GM19438 (cell line): ENCODE measurements at regions not wholly inside any gene's neighbourhood (a gene's known extent, or its start where the extent isn't known, plus 50 kb on each side); places are given as distances from the start of the nearest gene placed in this dataset.

Experiments
- ATAC-seq: cut with Tn5 transposase; IDR thresholded peaks from one replicate; pipeline ENCODE4 v1.9.1; 2021; ENCODE audit warnings: low read depth; ENCODE audit not compliant: unreplicated experiment

DNA sequence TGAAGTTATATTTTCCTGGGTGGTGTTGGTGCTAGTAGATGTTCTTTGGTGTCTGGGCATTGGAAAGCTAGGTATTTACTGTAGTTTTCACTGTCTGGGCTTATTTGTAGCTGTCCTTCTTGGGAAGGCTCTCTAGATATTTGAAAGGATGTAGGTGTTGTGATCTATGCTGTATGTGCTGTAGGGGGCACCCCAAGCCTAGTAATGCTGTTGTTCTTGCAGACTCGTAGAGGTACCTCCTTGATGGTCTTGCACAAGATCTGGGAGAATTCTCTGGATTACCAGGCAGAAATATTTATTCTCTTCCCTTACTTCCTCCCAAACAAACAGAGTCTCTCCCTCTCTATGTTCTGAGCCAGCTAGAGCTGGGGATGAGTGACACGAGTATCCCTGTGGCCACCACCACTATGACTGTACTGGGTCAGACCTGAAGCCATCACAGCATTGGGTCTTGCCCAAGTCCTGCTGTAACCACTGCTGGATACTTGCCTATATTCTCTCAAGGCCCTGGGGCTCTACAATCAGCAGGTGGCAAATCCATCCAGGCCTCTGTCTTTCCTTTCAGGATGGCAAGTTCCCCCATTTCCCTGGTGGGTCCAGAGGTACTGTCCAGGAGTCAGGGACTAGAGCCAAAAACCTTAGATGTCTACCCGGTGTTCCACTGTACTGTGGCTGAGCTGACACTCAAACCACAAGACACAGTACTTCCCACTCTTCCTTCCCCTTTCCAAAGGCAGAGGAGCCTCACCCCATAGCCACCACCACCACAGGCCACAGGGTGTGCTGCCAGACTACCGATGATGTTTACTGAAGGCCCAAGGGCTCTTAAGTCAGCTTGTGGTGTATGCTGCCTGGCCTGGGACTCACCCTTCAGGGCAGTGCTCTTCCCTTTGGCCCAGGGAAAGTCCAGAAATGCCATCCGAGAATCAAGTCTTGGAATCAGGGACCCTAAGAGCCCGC, 195.2 kb upstream of the DPPA4 start:
- no peak for ATAC-seq

DNA sequence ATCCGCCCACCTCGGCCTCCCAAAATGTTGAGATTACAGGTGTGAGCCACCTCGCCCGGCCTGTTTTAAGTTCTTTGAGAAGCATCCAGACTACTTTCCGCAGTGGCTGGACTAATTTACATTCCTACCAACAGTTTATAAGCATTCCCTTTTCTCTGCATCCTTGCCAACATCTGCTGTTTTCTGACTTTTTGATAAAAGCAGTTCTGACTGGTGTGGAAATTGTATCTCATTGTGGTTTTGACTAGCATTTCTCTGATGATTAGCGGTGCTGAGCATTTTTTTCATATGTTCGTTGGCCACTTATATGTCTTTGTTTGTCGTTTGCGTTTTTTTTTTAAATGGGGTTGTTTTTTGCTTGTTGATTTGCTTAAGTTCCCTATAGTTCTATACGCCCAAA, 208.4 kb upstream of the DPPA4 start:
- ATAC-seq, result no peak

DNA sequence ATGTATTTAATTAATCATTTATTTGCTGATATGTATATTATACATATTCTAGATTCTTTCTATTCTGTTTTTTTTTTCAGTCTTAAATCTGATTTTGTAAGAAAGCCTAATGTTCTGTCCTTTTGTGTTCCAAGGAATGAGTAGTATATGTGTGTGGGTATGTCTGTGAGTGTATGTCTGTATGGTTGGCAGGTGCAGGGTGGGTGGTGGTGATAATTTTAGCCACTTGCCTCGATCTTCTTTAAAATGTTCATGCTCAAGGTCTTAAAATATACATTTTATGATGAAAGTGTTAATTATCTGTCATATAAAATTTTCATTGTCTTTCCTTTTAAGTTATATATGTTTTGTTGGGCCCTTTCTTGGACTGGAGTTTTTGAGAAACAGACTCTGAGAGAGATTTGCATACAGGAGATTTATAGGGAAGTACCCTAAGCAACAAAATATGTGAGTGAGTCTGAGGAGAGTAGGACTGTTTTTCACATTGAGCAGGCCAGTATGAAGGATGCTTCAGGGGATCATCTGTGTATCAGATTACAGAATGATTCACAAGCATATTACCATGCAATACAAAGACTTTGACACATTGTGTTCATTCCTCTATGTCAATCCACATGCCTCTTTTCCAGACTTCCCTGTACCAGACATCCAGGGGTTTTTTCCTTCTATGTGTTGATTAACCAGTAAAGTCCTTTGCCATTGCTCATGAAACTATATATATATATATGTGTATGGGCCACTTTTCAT, 211.0 kb upstream of the DPPA4 start:
- no peak for ATAC-seq

DNA sequence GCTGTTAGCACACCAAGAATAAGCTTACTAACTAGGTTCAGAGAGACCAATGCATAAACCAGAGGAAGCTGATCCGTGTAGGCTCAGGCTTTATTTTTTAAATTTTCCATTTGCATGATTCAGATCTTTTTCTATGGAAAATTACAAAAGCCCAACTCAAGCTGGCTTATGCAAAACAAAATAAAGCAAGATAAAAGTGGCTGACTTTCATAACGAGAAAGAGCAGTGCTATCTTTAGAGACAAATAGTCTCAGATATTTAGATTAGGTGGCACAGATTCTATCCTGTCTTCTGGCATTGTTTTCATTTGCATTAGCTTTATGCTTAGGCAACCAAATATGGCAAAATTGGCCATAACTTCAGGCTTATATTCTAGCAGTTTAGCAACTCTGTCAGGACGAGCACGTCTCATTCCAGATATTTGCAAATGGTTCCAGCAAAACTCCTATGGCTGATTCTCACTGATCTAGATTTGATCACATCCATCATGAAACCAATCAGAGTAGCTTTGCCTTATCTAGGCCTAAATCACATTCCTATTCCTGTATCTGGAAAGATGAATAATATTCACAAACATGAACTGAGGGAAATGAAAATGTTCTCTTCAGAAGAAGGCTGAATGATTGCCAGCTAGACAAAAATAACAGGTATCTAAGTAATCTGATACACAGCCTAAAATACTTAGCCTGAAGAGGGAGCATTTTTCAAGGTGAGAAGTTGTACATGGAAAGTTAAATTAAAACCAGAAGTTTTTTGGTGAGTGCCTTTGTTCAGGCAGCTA, 216.4 kb upstream of the DPPA4 start:
- ATAC-seq, result no peak

GRCh38 chr3:109559389-109559788, 222.0 kb upstream of the DPPA4 start:
- no peak for ATAC-seq

DNA sequence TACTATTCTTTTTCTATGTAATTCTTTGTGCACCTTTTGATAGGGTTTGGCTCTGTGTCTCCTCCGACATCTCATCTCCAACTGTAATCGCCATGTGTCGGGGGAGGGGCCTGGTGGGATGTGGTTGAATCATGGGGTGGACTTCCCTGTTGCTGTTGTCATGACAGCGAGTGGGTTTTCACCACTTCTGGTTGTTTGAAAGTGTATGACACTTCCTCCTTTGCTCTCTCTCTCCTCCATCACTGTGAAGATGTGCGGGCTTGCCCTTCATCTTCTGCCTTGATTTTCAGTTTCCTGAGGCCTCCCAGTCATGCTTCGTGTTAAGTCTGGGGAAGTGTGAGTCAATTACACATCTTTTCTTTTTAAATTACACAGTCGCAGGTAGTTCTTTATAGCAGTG, 225.8 kb upstream of the DPPA4 start:
- ATAC-seq, result no peak

- ATAC-seq, result no peak
Observed at GRCh38 chr3:109569135-109569846, 231.9 kb upstream of the DPPA4 start.

DNA sequence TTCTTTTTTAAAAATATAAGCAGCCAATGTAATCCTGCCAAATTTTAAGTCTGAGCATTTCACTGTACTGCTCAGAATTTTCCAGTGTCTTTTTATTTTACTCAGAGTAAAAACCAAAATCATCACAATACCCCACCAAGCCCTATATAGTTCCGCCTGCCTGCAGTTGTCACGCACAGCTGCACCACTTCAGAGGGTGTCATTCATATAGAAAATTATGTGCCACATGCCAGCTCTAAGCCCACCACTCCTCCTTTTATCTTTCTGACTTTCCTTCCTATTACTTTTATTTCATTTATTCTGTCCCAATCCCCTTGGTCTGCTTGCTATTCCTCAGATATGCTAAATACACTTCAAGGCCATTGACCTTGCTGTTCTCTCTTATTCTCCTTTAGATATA, 233.1 kb upstream of the DPPA4 start:
- ATAC-seq, result no peak

GRCh38 chr3:109572301-109572700, 235.0 kb upstream of the DPPA4 start:
- ATAC-seq, result no peak

DNA sequence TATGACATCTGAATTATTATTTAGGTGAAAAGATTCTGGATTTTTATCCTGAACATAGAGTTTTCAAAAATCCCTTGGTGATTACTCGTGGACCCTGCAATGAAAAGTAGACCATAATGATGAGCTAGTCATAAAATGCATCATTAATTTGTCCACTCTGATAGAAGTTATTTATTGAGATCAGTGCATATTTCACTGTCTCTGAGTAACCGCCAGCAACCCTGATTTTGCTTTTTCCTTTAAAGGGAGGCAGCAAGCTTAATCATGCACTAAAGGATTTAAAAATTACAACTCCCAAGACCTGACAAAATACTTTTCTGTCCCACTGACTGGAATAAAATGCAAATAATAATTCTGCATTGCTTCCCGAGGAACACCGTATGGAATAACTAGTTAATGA, 259.6 kb upstream of the DPPA4 start:
- no peak for ATAC-seq

GRCh38 chr3:109597444-109597843, 260.1 kb upstream of the DPPA4 start:
- ATAC-seq, result no peak

DNA sequence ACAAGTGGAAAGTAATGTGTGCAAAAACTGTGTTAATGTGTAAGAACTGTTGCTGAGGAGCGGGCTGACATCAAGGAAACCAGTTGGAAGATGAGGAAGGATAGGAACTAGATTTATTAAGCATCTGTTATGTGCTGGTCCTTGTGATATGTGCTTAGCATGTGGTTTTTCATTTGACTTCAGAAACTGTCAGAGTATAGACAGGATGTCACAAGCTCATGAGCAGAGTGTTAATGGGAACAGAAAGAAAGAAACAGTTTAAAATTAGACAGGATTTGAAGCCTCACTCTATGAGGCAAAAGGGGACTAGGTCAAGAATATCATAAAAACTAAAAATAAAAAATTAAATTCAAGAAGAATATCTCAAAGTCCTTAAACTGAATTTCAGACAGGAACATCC, 270.6 kb upstream of the DPPA4 start:
- no peak for ATAC-seq

DNA sequence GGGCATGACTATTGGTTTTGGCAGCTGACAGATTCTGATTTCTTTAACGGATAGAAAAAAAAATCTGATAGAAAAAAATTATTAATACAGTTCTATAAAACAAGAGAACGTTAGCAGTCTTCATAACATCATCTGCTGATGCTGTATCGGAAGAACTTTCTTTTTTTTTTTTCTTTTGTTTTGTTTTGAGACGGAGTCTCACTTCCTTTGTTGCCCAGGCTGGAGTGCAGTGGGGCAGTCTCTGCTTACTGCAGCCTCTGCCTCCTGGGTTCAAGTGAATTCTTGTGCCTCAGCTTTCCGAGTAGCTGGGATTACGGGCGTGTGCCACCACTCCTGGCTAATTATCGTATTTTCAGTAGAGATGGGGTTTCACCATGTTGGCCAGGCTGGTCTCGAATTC, 271.2 kb upstream of the DPPA4 start:
- no peak for ATAC-seq

GRCh38 chr3:109618766-109619378, 281.5 kb upstream of the DPPA4 start:
- no peak for ATAC-seq

- ATAC-seq, result no peak
Observed at GRCh38 chr3:109631897-109632296, 294.6 kb upstream of the DPPA4 start.

DNA sequence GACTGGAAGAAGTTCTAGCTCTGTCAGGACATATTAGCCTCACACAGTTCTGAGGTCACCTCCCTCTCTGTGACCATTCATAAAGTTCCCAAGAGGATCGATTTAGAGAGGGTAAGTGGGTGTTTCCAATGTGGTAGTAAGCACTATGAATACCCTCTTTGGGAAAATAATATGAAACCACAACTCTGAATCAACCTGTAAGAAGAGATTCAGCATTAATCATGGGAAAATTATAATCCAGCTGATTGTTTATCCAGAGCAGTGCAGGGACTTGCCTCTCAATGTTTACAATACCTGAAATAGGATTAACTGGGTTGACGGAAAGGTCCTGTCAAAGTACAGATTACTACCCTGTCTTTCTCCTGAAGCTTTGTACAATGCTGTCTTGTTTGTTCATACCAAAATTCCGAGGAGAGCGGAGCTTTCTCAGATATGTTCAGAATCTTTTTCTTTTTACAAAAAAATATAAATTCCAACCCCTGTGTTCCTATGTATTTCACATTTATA, 302.9 kb upstream of the DPPA4 start:
- no peak for ATAC-seq

GRCh38 chr3:109642025-109642424, 304.7 kb upstream of the DPPA4 start:
- no peak for ATAC-seq

DNA sequence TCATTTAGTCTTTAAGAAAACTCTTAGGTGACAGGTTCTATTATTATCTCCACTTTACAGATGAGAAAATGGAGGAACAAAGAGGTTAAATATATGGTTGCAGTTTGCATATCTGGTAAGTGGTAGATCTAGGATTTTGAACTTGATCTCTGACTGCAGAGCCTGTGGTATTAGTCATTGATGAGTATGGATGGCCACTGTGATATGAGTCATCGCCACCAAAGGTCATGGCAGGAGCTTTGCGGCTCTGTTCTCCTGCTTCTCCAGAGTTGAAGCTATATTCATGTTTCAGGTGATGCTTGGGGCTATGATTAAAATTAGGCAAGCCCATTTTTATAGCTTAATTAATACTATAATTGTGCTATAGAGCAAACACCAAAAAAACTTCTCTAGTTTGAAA, 306.2 kb upstream of the DPPA4 start:
- no peak for ATAC-seq

GRCh38 chr3:109644332-109644731, 307.0 kb upstream of the DPPA4 start:
- no peak for ATAC-seq

DNA sequence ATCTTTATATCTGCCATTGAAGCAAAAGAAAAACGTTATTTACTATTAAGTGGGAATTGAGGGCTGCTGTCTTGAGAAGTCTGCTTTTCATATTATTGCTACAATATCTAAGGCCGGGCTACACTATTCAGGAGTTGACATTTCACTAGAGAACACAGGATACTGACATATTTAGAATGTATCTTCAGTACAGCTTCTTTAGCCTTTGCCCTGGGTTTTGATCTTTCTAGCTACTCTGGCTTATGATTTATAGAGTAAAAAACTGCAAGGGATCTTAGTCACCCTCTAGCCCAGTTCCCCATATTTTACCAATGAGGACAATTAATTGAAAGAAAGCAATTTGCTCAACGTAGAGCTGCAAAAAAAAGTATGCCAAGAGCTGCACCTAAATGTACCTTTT, 307.4 kb upstream of the DPPA4 start:
- ATAC-seq, result no peak
